Neural progenitor cell (in vitro differentiated cells): ENCODE measurements at regions not wholly inside any gene's neighbourhood (a gene's known extent, or its start where the extent isn't known, plus 50 kb on each side); places are given as distances from the start of the nearest gene placed in this dataset.

ENCODE experiments used
- EZH2 ChIP-seq: fragments of 200-600 bp; sonication (generic); IDR thresholded peaks from 2 replicates; pipeline ENCODE4 v1.6.1; 2017; ENCODE audit warnings: antibody characterized with exemption, mild to moderate bottlenecking, moderate library complexity
- TF ChIP-seq, protein P1 (sequence below): fragments of 200-600 bp; sonication (generic); IDR thresholded peaks from 2 replicates; pipeline ENCODE4 v1.5.1; 2017; ENCODE audit warnings: antibody characterized with exemption, mild to moderate bottlenecking

- TF ChIP-seq, protein P1, sequence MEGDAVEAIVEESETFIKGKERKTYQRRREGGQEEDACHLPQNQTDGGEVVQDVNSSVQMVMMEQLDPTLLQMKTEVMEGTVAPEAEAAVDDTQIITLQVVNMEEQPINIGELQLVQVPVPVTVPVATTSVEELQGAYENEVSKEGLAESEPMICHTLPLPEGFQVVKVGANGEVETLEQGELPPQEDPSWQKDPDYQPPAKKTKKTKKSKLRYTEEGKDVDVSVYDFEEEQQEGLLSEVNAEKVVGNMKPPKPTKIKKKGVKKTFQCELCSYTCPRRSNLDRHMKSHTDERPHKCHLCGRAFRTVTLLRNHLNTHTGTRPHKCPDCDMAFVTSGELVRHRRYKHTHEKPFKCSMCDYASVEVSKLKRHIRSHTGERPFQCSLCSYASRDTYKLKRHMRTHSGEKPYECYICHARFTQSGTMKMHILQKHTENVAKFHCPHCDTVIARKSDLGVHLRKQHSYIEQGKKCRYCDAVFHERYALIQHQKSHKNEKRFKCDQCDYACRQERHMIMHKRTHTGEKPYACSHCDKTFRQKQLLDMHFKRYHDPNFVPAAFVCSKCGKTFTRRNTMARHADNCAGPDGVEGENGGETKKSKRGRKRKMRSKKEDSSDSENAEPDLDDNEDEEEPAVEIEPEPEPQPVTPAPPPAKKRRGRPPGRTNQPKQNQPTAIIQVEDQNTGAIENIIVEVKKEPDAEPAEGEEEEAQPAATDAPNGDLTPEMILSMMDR, result no peak
- TF ChIP-seq EZH2, result no peak
These were observed 533.1 kb downstream of the KLF5 start for GRCh38 chr13:73591861-73592260.
